Kidney (tissue), 13 donors: ENCODE measurements at regions not wholly inside any gene's neighbourhood (a gene's known extent, or its start where the extent isn't known, plus 50 kb on each side); places are given as distances from the start of the nearest gene placed in this dataset.

Experiments
- DNase-seq, 5 donors: peaks; one replicate each; pipeline ENCODE4 v3.0.0-alpha.2; 2013 to 2020
- FAIRE-seq: peaks from 2 replicates; lab custom pipeline; 2012; peaks lifted over from hg19 to GRCh38; lab: Jason Lieb, UNC
- H3K27ac ChIP-seq, 2 donors: one replicate each; pipeline ENCODE4 v1.7.0; 2013; ENCODE audit warnings: low read depth in 2 of 2, low read length in 2 of 2, inconsistent platforms in 1 of 2
- H3K27me3 ChIP-seq: one replicate; pipeline ENCODE4 v1.7.1; 2013; ENCODE audit warnings: low read length, inconsistent platforms; ENCODE audit not compliant: control insufficient read depth, insufficient read depth
- H3K36me3 ChIP-seq, 3 donors: one replicate each; pipeline versions ENCODE4 v1.7.0 to v1.7.1; 2013; ENCODE audit warnings: low read length in 3 of 3, control low read depth in 1 of 3, inconsistent platforms in 1 of 3; ENCODE audit not compliant: insufficient read depth in 3 of 3, control insufficient read depth in 2 of 3
- H3K4me1 ChIP-seq, 3 donors: one replicate each; pipeline versions ENCODE4 v1.7.0 to v1.7.1; 2013; ENCODE audit warnings: low read length in 3 of 3, inconsistent platforms in 1 of 3, low read depth in 1 of 3; ENCODE audit not compliant: control insufficient read depth in 2 of 3, insufficient read depth in 2 of 3
- H3K4me3 ChIP-seq, 3 donors: one replicate each; pipeline versions ENCODE4 v1.7.0 to v1.8.1; 2013; ENCODE audit warnings: low read length in 3 of 3, control low read depth in 1 of 3, inconsistent platforms in 1 of 3
- H3K9ac ChIP-seq, 3 donors: one replicate each; pipeline versions ENCODE4 v1.7.0 to v1.7.1; 2013; ENCODE audit warnings: low read length in 3 of 3, control low read depth in 1 of 3, inconsistent platforms in 1 of 3
- H3K9me3 ChIP-seq, 3 donors: one replicate each; pipeline versions ENCODE4 v1.7.0 to v1.7.1; 2013; ENCODE audit warnings: low read length in 3 of 3, control low read depth in 1 of 3, inconsistent platforms in 1 of 3; ENCODE audit not compliant: control insufficient read depth in 2 of 3, insufficient read depth in 1 of 3
- CTCF ChIP-seq: IDR thresholded peaks from 3 replicates; pipeline ENCODE4 v1.5.1; 2012; ENCODE audit warnings: mild to moderate bottlenecking, moderate library complexity, borderline replicate concordance; ENCODE audit not compliant: insufficient read depth; ENCODE audit errors: extremely low read depth
- intact Hi-C: fragments of 100-400 bp; cut with DNase I; formaldehyde crosslinking; loops from one replicate; pipeline ENCODE4 v1.11.1; 2022
- donor health status: control.
- donor health status: control.
- donor health status: control.
- donor health status: control.
- donor health status: control.
- donor health status: DM: yes; HTN: yes; CAD: no.
- donor health status: Normal renal cell carcinoma (clear cell type).

- intact Hi-C loops = no loop called here
- no peak overlapping the region for H3K9ac ChIP-seq
- no peak for TF ChIP-seq CTCF
- H3K4me1 ChIP-seq = no peaks in the 10 kb centered on the region
- FAIRE-seq (no peak), DNase-seq (peak in 2 of 5 donors; percentile 11 to 12)
- H3K27ac ChIP-seq = no peak overlapping the region
- H3K4me3 ChIP-seq = no peak overlapping the region
- no peaks in the 10 kb centered on the region for H3K36me3 ChIP-seq
- peaks cover 0 to 6% (median 0%) of the 10 kb centered on the region in 3 donors for H3K9me3 ChIP-seq
- H3K27me3 ChIP-seq = no peaks in the 10 kb centered on the region
These were observed 206.0 kb downstream of the CENPF start for GRCh38 chr1:214808845-214809460.

- no peaks in the 10 kb centered on the region for H3K4me1 ChIP-seq
- H3K9me3 ChIP-seq = no peaks in the 10 kb centered on the region
- no peak overlapping the region for H3K4me3 ChIP-seq
- no peak overlapping the region for H3K9ac ChIP-seq
- intact Hi-C loops = no loop called here
- no peaks in the 10 kb centered on the region for H3K36me3 ChIP-seq
- DNase-seq (no peak), FAIRE-seq (no peak)
- H3K27me3 ChIP-seq = no peaks in the 10 kb centered on the region
- TF ChIP-seq CTCF = no peak
- H3K27ac ChIP-seq = no peak overlapping the region
These were observed 213.6 kb downstream of the CENPF start for GRCh38 chr1:214816603-214817002.

GRCh38 chr1:214823311-214824117 is 220.5 kb downstream of the CENPF start:
- intact Hi-C loops = no loop called here
- no peak for TF ChIP-seq CTCF
- H3K4me1 ChIP-seq = no peaks in the 10 kb centered on the region
- no peak overlapping the region for H3K9ac ChIP-seq
- no peak for DNase-seq
- no peaks in the 10 kb centered on the region for H3K36me3 ChIP-seq
- no peak for FAIRE-seq
- H3K27ac ChIP-seq = no peak overlapping the region
- H3K27me3 ChIP-seq = no peaks in the 10 kb centered on the region
- H3K4me3 ChIP-seq = no peak overlapping the region
- H3K9me3 ChIP-seq = peaks cover 0 to 4% (median 3%) of the 10 kb centered on the region in 3 donors
